NT2/D1 (cell line): ENCODE measurements at regions not wholly inside any gene's neighbourhood (a gene's known extent, or its start where the extent isn't known, plus 50 kb on each side); places are given as distances from the start of the nearest gene placed in this dataset.

Experiments
- DNase-seq: peaks from one replicate; pipeline ENCODE4 v3.0.0-alpha.2; 2011; ENCODE audit warnings: low read depth, low spot score
- H3K27me3 ChIP-seq: 2 replicates; pipeline ENCODE4 v1.6.0; 2011; ENCODE audit warnings: mild to moderate bottlenecking; ENCODE audit not compliant: insufficient read length, insufficient read depth
- H3K36me3 ChIP-seq: 2 replicates; pipeline ENCODE4 v1.6.1; 2011; ENCODE audit warnings: mild to moderate bottlenecking, low read length, mixed read lengths; ENCODE audit not compliant: insufficient read depth, insufficient read length
- H3K4me1 ChIP-seq: 2 replicates; pipeline ENCODE4 v1.5.1; 2011; ENCODE audit not compliant: insufficient read depth, insufficient read length
- H3K4me3 ChIP-seq: 2 replicates; pipeline ENCODE4 v1.5.1; 2011; ENCODE audit warnings: low read depth; ENCODE audit not compliant: insufficient read length
- H3K9ac ChIP-seq: 2 replicates; pipeline ENCODE4 v1.6.0; 2011; ENCODE audit warnings: low read depth; ENCODE audit not compliant: insufficient read length
- H3K9me3 ChIP-seq: 2 replicates; pipeline ENCODE4 v1.5.1; 2011; ENCODE audit warnings: mild to moderate bottlenecking, low read length; ENCODE audit not compliant: insufficient read depth
- SUZ12 ChIP-seq: IDR thresholded peaks from 2 replicates; pipeline ENCODE4 v1.6.1; 2011; ENCODE audit not compliant: insufficient read length, insufficient read depth; ENCODE audit errors: extremely low read depth
- YY1 ChIP-seq: IDR thresholded peaks from 2 replicates; pipeline ENCODE4 v1.6.1; 2011; ENCODE audit not compliant: insufficient read length, insufficient read depth
- ZNF274 ChIP-seq: IDR thresholded peaks from 2 replicates; pipeline ENCODE4 v1.6.1; 2011; ENCODE audit warnings: mild to moderate bottlenecking, low read depth, low read length

GRCh38 chr11:71103266-71103665 lies 149.1 kb downstream of the SHANK2 start:
- Histone ChIP-seq H3K4me3 (no peak overlapping the region), H3K9me3 (no peaks in the 10 kb centered on the region), H3K9ac (no peak overlapping the region), H3K36me3 (no peaks in the 10 kb centered on the region), H3K27me3 (no peaks in the 10 kb centered on the region), H3K4me1 (no peaks in the 10 kb centered on the region)
- DNase-seq, result no peak
- no peak for TF ChIP-seq SUZ12
- TF ChIP-seq ZNF274, result no peak
- no peak for TF ChIP-seq YY1

DNA sequence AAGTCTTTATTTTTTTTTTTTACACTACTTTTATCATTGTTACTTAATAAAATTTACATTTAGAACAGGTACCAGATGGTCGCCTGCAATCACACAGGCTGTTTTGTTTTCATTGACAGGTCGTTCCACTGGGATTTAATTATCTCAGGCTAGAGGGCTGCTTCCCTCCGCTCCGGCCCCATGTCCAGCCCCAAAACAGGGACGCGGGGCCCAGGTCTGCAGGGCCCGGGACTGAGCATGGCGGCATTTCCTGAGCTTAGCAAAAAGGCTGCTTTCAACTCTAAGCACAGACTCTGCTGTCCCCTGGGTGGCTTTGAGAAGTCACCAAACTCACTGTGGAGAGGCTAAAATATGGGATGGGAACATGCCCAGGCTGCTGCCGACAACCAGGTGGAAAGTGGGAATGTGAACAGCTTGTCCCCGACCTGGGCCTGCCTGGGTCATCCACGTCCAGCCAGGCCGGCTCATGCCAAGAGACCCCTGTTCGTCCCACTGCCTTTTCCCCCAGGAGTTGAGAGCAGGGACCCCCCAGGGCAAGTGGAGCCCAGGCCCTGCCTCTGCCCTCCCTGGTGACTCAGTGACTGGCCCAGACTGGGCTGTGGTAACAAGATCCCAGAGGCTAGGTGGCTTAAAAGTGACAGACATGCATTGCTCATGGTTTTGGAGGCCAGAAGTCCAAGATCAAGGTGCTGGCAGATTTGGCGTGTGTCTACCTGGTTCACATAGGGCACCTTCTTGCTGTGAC lies 150.0 kb downstream of the SHANK2 start:
- Histone ChIP-seq H3K36me3 (no peaks in the 10 kb centered on the region), H3K9ac (no peak overlapping the region), H3K4me3 (no peak overlapping the region), H3K4me1 (no peaks in the 10 kb centered on the region), H3K9me3 (no peaks in the 10 kb centered on the region), H3K27me3 (no peaks in the 10 kb centered on the region)
- TF ChIP-seq YY1 (no peak), SUZ12 (no peak), ZNF274 (no peak)
- no peak for DNase-seq

- no peak overlapping the region for H3K4me3 ChIP-seq
- H3K9ac ChIP-seq, result no peak overlapping the region
- TF ChIP-seq SUZ12 (no peak), YY1 (no peak), ZNF274 (no peak)
- H3K36me3 ChIP-seq, result no peaks in the 10 kb centered on the region
- no peak for DNase-seq
- no peaks in the 10 kb centered on the region for H3K9me3 ChIP-seq
- no peaks in the 10 kb centered on the region for H3K4me1 ChIP-seq
- no peaks in the 10 kb centered on the region for H3K27me3 ChIP-seq
Measured at GRCh38 chr11:71101606-71102005, 150.8 kb downstream of the SHANK2 start.

GRCh38 chr11:71101046-71101445 lies 151.3 kb downstream of the SHANK2 start:
- Histone ChIP-seq H3K27me3 (no peaks in the 10 kb centered on the region), H3K9ac (no peak overlapping the region), H3K9me3 (no peaks in the 10 kb centered on the region), H3K36me3 (no peaks in the 10 kb centered on the region), H3K4me1 (no peaks in the 10 kb centered on the region), H3K4me3 (no peak overlapping the region)
- no peak for DNase-seq
- TF ChIP-seq YY1, result no peak
- TF ChIP-seq ZNF274, result no peak
- no peak for TF ChIP-seq SUZ12

DNA sequence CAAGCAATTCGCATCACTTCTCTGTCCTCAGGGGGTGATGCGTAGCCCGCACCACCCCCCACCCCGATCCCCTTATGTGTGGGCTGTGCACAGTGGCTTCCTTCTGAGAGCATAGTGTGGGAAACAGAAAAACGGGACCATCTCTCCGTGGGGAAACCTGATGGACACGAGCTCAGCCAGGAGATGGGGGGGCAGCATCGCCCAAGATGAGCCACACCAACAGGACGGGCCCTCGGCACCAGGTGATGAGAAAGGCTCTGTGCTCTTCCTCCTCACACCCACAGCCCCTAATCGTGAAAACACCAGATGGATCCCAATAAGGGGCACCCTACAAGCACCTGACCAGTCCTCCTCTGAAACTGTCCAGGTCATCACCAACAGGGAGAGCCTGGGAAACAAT lies 153.6 kb downstream of the SHANK2 start:
- no peak overlapping the region for H3K9ac ChIP-seq
- no peaks in the 10 kb centered on the region for H3K36me3 ChIP-seq
- no peaks in the 10 kb centered on the region for H3K27me3 ChIP-seq
- DNase-seq, result no peak
- no peak for TF ChIP-seq ZNF274
- no peak for TF ChIP-seq SUZ12
- TF ChIP-seq YY1, result no peak
- H3K9me3 ChIP-seq, result no peaks in the 10 kb centered on the region
- no peak overlapping the region for H3K4me3 ChIP-seq
- H3K4me1 ChIP-seq, result no peaks in the 10 kb centered on the region

DNA sequence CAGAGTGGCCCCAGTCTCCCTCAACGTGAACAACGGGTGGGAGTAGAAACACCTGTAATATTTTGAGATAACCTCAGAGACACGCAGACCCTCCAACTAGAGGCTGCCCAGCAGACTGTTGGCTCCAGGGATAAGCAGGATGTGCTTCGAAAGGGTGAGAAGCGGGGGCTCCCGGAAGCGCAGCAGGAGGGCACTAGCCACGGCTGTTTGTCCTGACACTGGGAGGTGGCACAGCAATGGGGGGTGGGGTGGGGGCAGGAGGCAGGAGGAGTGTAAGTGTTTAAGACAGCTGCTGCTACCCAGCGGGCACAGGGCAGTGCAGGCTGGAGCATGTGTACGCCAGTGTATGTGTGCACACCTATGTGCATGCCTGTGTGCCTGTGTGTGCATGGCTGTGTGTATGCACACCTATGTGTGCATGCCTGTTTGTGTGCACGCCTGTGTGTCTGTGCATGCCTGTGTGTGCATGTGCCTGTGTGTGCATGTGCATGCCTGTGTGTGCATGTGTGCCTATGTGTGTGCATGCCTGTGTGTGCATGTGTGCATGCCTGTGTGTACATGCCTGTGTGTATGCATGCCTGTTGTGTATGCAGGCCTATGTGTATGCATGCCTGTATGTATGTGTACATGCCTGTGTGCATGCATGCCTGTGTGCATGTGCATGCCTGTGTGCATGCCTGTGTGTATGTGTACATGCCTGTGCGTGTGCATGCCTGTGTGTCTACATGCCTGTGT lies 154.7 kb downstream of the SHANK2 start:
- Histone ChIP-seq H3K27me3 (no peaks in the 10 kb centered on the region), H3K36me3 (no peaks in the 10 kb centered on the region), H3K9me3 (no peaks in the 10 kb centered on the region), H3K4me3 (no peak overlapping the region), H3K4me1 (no peaks in the 10 kb centered on the region), H3K9ac (no peak overlapping the region)
- no peak for DNase-seq
- TF ChIP-seq YY1 (no peak), SUZ12 (no peak), ZNF274 (no peak)

GRCh38 chr11:71096751-71097388 lies 155.5 kb downstream of the SHANK2 start:
- H3K4me1 ChIP-seq, result no peaks in the 10 kb centered on the region
- DNase-seq, result no peak
- H3K27me3 ChIP-seq, result no peaks in the 10 kb centered on the region
- no peaks in the 10 kb centered on the region for H3K9me3 ChIP-seq
- TF ChIP-seq SUZ12 (no peak), YY1 (no peak), ZNF274 (no peak)
- H3K36me3 ChIP-seq, result no peaks in the 10 kb centered on the region
- no peak overlapping the region for H3K9ac ChIP-seq
- H3K4me3 ChIP-seq, result no peak overlapping the region
